Cardiac muscle cell (in vitro differentiated cells and primary cell): ENCODE measurements at regions not wholly inside any gene's neighbourhood (a gene's known extent, or its start where the extent isn't known, plus 50 kb on each side); places are given as distances from the start of the nearest gene placed in this dataset.

Source experiments
- DNase-seq, 2 donors: peaks; one replicate each; pipeline versions ENCODE4 v3.0.0 to v3.0.0-alpha.2; 2010 to 2017; ENCODE audit warnings: low read depth in 1 of 2, low spot score in 1 of 2
- H3K27ac ChIP-seq: fragments of 200-600 bp; sonication (generic); 2 replicates; pipeline ENCODE4 v1.5.1; 2016
- H3K27me3 ChIP-seq: fragments of 200-600 bp; sonication (generic); 2 replicates; pipeline ENCODE4 v1.6.0; 2016; ENCODE audit warnings: control low read depth
- H3K36me3 ChIP-seq: fragments of 200-600 bp; sonication (generic); 2 replicates; pipeline ENCODE4 v1.5.1; 2016; ENCODE audit warnings: control low read depth
- H3K4me1 ChIP-seq: fragments of 200-600 bp; sonication (generic); 2 replicates; pipeline ENCODE4 v1.8.1; 2017; ENCODE audit warnings: low read depth, mild to moderate bottlenecking, mixed run types
- H3K4me3 ChIP-seq: fragments of 200-600 bp; sonication (generic); 2 replicates; pipeline ENCODE4 v1.5.1; 2016; ENCODE audit warnings: mild to moderate bottlenecking
- H3K9me3 ChIP-seq: fragments of 200-600 bp; sonication (generic); 2 replicates; pipeline ENCODE4 v1.5.1; 2017; ENCODE audit warnings: low read depth, mild to moderate bottlenecking, control low read depth
- TF ChIP-seq, protein P1 (sequence below): IDR thresholded peaks from 2 replicates; pipeline ENCODE4 v1.5.1; 2012; ENCODE audit warnings: low read depth, mild to moderate bottlenecking, low read length

DNA sequence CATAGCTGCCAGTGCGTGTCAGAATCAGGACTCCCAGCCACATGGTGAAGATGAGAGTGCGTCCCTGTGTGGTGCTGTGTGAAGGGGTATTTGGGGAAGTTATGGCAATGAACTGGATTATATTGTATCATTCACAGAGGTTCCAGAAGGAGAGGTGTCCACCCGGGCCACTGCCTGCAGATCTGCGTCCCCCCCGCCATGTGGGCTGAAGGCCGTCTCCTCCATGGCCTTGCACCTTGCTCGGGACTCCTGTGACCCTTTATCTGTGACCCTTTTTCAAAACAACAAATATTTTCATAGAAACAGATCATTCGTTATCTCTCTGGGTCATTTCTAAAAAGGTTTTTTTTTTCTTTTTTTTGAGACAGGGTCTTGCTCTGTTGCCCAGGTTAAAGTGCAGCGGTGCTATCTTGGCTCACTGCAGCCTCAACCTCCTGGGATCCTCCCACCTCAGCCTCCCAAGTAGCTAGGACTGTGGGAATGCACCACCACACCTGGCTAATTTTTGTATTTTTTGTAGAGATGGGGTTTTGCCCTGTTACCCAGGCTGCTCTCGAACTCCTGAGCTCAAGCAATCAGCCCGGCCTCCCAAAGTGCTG lies 120.2 kb upstream of the ERRFI1 start:
- no peak for DNase-seq

GRCh38 chr1:8145545-8146202 lies 119.6 kb upstream of the ERRFI1 start:
- H3K9me3 ChIP-seq: no peaks in the 10 kb centered on the region
- H3K4me3 ChIP-seq: no peak overlapping the region
- no peaks in the 10 kb centered on the region for H3K36me3 ChIP-seq
- H3K27me3 ChIP-seq: no peaks in the 10 kb centered on the region
- no peaks in the 10 kb centered on the region for H3K4me1 ChIP-seq
- no peak for DNase-seq
- TF ChIP-seq, protein P1, sequence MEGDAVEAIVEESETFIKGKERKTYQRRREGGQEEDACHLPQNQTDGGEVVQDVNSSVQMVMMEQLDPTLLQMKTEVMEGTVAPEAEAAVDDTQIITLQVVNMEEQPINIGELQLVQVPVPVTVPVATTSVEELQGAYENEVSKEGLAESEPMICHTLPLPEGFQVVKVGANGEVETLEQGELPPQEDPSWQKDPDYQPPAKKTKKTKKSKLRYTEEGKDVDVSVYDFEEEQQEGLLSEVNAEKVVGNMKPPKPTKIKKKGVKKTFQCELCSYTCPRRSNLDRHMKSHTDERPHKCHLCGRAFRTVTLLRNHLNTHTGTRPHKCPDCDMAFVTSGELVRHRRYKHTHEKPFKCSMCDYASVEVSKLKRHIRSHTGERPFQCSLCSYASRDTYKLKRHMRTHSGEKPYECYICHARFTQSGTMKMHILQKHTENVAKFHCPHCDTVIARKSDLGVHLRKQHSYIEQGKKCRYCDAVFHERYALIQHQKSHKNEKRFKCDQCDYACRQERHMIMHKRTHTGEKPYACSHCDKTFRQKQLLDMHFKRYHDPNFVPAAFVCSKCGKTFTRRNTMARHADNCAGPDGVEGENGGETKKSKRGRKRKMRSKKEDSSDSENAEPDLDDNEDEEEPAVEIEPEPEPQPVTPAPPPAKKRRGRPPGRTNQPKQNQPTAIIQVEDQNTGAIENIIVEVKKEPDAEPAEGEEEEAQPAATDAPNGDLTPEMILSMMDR: no peak
- no peak overlapping the region for H3K27ac ChIP-seq

More for the DNA sequence above, 120.2 kb upstream of the ERRFI1 start:
- Histone ChIP-seq H3K4me1 (no peaks in the 10 kb centered on the region), H3K27me3 (no peaks in the 10 kb centered on the region), H3K36me3 (no peaks in the 10 kb centered on the region), H3K4me3 (no peak overlapping the region), H3K27ac (no peak overlapping the region), H3K9me3 (no peaks in the 10 kb centered on the region)
- TF ChIP-seq, protein P1: no peak

DNA sequence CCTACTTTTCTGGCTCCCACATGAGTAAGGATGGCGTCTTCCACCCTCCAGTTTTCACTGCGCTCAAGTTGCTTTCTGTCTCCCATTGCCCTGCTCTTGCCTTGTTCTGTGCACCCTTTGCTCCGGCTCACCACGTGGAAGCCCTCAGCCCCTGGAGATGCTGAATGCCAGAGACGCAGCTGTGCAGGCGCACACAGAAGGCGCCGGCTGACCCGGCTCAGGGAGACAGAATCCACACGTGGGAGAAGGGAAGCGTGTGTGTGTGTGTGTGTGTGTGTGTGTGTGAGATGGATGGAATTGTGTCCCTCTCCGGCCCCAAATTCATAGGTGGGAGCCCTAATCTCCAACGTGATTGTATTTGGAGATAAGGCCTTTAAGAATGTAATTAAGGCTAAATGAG lies 118.2 kb upstream of the ERRFI1 start:
- no peaks in the 10 kb centered on the region for H3K27me3 ChIP-seq
- no peaks in the 10 kb centered on the region for H3K4me1 ChIP-seq
- TF ChIP-seq, protein P1: no peak
- H3K27ac ChIP-seq: no peak overlapping the region
- no peak overlapping the region for H3K4me3 ChIP-seq
- H3K36me3 ChIP-seq: no peaks in the 10 kb centered on the region
- DNase-seq: no peak
- H3K9me3 ChIP-seq: no peaks in the 10 kb centered on the region

GRCh38 chr1:8142955-8143629 lies 117.0 kb upstream of the ERRFI1 start:
- Histone ChIP-seq H3K36me3 (no peaks in the 10 kb centered on the region), H3K9me3 (no peaks in the 10 kb centered on the region), H3K4me3 (no peak overlapping the region), H3K27ac (no peak overlapping the region), H3K4me1 (no peaks in the 10 kb centered on the region), H3K27me3 (no peaks in the 10 kb centered on the region)
- TF ChIP-seq, protein P1: no peak
- no peak for DNase-seq

DNA sequence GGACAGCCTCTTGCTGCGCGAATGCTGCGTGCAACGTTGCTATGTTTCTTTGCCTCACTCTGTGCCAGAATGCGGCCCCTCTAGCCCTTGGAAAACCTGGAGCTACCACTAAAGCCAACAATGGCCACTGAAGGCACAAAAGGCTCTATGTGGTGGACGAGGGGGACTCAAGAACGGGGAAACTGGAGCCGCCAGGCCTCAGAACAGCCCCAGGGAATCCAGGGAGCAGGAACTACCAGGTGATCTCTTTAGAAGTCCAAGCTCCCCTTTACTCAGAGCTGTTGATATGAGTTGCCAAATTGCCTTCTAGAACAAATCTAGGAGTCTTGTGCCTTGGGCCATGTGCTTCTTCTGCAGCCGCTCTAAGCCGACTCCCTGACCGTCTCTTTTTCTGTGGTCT lies 113.8 kb upstream of the ERRFI1 start:
- H3K36me3 ChIP-seq: no peaks in the 10 kb centered on the region
- H3K27ac ChIP-seq: no peak overlapping the region
- no peak overlapping the region for H3K4me3 ChIP-seq
- no peaks in the 10 kb centered on the region for H3K4me1 ChIP-seq
- no peaks in the 10 kb centered on the region for H3K27me3 ChIP-seq
- TF ChIP-seq, protein P1: no peak
- H3K9me3 ChIP-seq: no peaks in the 10 kb centered on the region
- DNase-seq: no peak
